22Rv1 (cell line): ENCODE measurements at regions not wholly inside any gene's neighbourhood (a gene's known extent, or its start where the extent isn't known, plus 50 kb on each side); places are given as distances from the start of the nearest gene placed in this dataset.

Experiments
- CTCF ChIP-seq: fragments of 450-650 bp; IDR thresholded peaks from 2 replicates; pipeline ENCODE4 v1.5.1; 2017; ENCODE audit warnings: mild to moderate bottlenecking
- ZFX ChIP-seq: fragments of 450-650 bp; IDR thresholded peaks from 2 replicates; pipeline ENCODE4 v1.6.1; 2017; ENCODE audit warnings: antibody characterized with exemption, borderline replicate concordance

- TF ChIP-seq CTCF, result no peak
- TF ChIP-seq ZFX, result no peak
Measured at GRCh38 chr7:89800761-89801160, 353.5 kb upstream of the STEAP1 start.
